GM23248 (cell line): ENCODE measurements at regions not wholly inside any gene's neighbourhood (a gene's known extent, or its start where the extent isn't known, plus 50 kb on each side); places are given as distances from the start of the nearest gene placed in this dataset.
"Not testable (repeated sequence)": the region's sequence is repeated elsewhere in the genome, so short reads cannot be mapped to it uniquely, and the experiment has no call there.

Experiments
- EZH2 ChIP-seq: fragments of 200-600 bp; sonication (generic); IDR thresholded peaks from 2 replicates; pipeline ENCODE4 v1.6.1; 2018; ENCODE audit warnings: antibody characterized with exemption, mild to moderate bottlenecking; ENCODE audit not compliant: insufficient read depth, poor library complexity, severe bottlenecking
- EZH2phosphoT487 ChIP-seq: fragments of 200-600 bp; sonication (generic); IDR thresholded peaks from 2 replicates; pipeline ENCODE4 v1.6.1; 2018; ENCODE audit warnings: antibody characterized with exemption, moderate library complexity, mild to moderate bottlenecking, low read depth; ENCODE audit not compliant: insufficient read depth

DNA sequence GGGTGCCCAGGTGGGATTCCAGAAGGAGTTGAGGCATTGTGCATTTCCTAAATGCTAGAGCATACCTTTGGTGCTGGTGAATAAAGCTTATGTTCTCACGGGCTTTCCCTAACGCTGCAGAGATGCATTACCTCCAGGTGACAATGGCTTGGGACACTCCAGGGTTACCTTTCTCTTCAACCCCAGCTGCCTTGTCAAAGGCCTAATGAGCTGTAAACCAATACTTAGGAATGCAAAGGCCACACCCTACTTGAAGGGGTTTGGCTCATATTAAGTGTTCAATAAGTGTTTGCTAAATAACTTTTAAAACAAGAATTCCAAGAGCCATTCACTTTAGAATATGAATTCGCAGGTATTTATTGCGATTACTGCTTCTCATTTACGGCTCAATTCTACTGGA, 77.6 kb upstream of the PAX8 start:
- TF ChIP-seq EZH2, EZH2phosphoT487: not testable (repeated sequence)
